Activated CD8-positive, alpha-beta memory T cell treated with anti-CD3 and anti-CD28 coated beads for 36 hours (primary cell): ENCODE measurements at regions not wholly inside any gene's neighbourhood (a gene's known extent, or its start where the extent isn't known, plus 50 kb on each side); places are given as distances from the start of the nearest gene placed in this dataset.

Experiments
- CTCF ChIA-PET: fragments of 350-600 bp; sonication (Branson Sonifier 250); formaldehyde crosslinking; loops from one replicate; lab custom pipeline; 2021; ENCODE audit warnings: antibody characterized with exemption; lab: Charles Lee
- POLR2A ChIA-PET: fragments of 350-600 bp; sonication (Branson Sonifier 250); formaldehyde crosslinking; loops from one replicate; lab custom pipeline; 2021; ENCODE audit warnings: antibody characterized with exemption; lab: Charles Lee

DNA sequence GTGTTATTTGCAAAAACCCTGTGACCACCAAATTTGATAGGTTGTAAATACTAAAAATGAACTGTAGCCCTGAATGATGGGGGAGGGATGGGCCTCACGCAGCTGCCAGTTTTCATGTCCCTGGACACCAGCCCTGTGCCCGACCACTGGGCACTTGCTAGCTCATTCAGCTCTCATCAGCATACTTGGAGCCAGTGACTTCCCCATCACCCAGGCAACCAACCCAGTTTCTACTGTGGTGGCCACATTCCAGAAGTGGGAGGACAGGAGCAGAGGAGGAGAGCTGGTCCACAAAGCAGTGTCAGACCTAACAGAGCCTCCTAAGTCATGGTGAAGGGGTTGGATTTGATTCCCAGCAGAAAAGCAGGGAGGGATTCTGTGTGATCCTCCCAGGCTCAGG is 128.2 kb downstream of the CPEB2 start:
- ChIA-PET CTCF (no interaction called here), POLR2A (no interaction called here)

DNA sequence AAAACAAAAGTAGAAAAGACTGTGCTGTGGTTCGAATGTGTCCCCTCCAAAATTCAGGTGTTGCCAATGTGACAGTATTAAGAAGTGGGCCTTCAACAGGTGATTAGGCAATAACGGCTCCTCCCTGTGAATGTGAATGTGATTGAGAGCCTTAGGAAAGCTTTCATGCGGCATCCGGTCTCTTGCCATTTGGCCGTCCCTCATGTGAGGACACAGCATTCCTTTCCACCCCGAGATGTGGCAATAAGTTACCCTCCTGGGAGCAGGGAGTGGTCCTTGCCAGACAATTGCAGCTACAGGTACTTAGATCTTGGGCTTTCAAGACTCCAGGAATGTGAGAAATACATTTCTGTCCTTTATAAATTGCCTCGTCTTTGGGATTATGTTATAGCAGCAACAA is 129.3 kb downstream of the CPEB2 start:
- ChIA-PET CTCF (no interaction called here), POLR2A (no interaction called here)

DNA sequence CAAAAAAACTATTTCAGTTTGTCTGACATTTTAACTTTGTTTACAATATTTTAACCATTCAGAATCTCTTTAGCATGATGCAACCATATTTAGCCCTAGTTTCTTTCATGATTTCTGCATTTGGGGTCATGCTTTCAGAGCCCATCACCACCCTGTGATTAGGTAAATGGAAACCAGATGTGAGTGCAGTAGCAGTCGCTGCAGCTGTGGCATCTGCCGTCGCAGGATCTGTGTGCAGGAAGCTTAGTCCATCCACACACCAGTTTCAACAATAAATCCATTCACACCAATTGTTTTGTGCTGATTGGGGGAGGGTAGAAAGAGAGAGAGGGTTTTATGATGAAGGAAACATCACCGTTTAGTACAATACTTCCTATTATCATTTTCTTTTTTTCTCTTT is 130.5 kb downstream of the CPEB2 start:
- POLR2A ChIA-PET, result no interaction called here
- CTCF ChIA-PET, result interaction anchor here (0.7 kb wide), 1 partner anchor 85 kb away, joined by 3 read pairs; no protein-coding TSS in a partner anchor

DNA sequence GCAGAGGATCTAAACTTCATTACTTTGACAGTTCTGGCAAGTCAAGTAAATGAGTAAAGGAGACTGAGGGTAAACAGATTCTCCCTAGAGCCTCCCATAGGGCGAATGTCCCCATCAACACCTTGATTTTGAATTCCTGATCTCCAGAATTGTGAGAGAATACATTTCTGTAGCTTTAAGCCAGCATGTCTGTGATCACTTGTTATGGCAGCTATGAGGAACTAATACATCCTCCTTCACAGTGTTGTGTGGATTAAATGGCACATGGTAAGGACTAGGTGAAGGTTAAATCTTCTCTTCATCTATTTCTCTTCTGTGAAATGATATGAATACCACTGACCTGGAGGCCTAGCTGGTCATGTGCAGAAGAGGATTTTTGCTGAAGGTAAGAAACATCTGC is 137.3 kb downstream of the CPEB2 start:
- ChIA-PET CTCF (no interaction called here), POLR2A (no interaction called here)

DNA sequence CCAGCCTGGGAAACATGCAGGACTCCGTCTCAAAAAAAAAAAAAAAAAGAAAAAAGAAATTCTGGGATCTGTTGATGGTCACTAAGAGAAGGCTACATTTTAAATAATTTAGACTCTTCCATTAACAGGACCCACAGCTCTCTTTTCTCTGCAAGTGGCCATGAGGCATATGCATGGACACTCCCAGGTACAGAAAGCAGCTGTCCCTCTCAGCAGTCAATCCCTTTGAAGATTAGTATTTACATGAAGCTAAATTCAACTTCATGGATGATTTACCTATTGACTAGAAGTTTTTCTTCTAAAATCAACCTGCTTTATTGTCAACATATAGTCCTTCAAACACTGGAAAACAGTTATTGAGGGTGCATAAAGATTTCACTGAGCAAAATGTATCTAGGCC is 139.9 kb downstream of the CPEB2 start:
- ChIA-PET CTCF (no interaction called here), POLR2A (no interaction called here)

DNA sequence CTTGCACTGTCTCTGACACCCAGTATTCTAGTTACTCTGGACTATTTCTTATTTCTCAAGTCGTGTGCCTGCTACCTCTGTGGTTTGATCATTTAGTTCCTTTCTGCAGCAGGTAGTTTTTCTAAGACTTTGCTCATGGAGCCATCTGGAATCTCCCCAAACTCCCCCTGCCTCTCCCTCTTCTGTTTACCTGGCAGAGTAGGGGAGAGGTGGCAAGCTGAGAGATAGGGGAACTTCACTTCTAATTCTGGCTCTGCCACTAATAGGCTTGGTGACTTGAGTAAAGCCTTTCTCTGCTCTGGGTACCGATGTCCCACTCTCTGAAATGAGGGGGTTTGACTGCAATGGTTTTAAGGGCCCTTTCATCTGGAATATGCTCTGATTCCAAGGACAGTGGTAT is 141.3 kb downstream of the CPEB2 start:
- CTCF ChIA-PET, result no interaction called here
- POLR2A ChIA-PET, result no interaction called here

DNA sequence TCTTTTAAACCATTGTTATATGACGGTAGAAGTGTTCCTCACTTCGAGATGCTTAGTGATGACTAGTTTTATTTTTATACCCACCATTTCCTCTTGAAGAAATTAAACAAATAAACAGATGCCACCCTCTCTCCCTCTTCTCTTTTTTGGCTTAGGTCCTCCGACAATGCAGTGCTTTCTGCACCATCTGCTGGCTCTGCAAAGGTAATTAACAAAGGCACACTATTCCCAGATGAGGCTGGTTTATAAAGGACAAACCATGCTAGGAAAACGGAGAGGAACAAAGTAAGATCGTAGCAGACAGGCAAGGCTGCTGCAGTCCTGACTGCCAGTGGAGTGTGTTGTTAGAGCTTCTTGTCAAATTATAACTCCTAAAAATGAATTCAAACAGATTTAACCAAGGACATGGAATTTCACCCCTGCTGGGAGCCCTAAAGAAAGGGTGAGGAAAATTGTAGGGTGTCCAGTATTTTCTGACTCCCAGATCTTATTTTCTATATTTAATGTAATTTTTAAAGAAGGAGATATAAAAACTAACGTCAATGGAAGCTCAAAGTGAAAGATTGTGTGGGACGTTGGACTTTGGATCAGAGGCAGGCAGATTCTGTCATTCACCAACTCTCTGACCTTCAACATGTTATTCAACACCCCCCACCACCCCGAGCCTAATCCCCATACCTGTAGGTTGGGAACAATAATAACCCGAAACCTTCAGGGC is 142.1 kb downstream of the CPEB2 start:
- ChIA-PET CTCF (no interaction called here), POLR2A (no interaction called here)

DNA sequence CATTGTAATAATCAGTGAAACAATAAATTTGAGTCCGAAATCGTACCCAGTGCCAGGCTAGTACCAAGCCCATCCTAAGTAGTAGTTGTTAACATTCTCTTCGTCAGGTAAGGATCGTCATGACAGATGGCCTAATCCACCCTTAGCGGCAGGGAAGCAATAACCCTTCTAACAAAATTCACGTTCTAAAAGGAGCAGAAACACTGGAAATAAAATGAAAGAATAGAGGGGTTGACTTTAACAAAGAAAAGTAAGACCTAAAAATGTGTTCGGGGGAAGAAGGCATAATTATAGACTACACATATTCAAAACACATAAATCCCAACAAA is 142.7 kb downstream of the CPEB2 start:
- ChIA-PET POLR2A (no interaction called here), CTCF (no interaction called here)

DNA sequence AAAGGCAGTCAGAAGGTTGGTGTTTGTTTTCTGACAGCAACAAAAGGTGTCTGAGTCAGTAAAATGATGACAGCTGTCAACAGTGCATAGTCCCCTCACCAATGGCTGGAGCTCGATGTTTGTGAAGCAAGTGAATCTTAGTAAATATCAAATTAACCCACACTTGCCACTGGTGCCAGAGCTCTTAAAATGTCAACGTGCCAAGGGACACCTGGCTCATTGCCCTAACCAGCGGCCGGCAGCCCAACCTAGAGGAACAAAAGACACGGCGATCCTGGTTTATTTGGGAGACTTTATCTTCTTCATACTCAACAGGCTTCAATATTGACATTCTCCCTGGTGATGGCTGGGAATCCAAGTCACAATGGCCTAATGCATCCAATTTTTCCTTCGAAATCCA is 143.4 kb downstream of the CPEB2 start:
- CTCF ChIA-PET, result no interaction called here
- POLR2A ChIA-PET, result no interaction called here

DNA sequence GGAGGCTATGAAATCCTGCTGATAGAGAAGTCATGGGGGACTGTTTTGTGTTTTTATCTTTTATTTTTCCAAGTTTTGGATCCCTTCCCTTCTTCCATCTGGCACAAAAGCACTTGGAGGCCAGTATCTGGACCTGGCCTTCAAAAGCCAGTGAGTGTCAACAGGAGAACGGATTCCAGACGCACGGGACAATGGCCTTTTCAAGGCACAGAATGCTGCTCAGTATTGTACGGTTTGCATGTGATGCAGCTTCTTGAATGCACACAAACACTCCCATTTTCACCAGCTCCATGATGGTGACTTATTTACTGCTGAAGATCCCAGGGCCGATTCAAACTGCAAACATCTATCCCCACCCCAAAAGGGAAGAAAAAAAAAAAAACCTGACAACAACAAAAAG is 145.4 kb downstream of the CPEB2 start:
- POLR2A ChIA-PET, result no interaction called here
- CTCF ChIA-PET, result no interaction called here

DNA sequence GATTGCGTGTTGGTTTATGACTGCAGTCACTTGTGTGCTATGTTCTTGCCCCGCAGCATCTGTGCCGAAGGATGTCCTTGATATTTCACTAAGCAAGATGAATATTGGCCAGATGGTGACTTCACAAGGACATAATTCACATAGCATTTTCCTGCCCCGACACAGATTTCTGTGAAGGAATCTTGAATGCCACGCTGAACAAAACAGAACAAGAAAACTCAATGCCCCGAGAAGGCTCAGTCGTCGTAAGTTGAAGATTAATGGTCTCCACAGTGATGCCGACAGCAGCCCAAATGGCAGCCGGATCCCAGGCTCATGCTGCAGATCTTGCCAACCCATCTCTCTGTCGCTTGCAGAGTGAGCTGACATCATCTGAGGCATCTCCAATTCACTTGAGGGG is 145.9 kb downstream of the CPEB2 start:
- POLR2A ChIA-PET, result no interaction called here
- CTCF ChIA-PET, result no interaction called here

DNA sequence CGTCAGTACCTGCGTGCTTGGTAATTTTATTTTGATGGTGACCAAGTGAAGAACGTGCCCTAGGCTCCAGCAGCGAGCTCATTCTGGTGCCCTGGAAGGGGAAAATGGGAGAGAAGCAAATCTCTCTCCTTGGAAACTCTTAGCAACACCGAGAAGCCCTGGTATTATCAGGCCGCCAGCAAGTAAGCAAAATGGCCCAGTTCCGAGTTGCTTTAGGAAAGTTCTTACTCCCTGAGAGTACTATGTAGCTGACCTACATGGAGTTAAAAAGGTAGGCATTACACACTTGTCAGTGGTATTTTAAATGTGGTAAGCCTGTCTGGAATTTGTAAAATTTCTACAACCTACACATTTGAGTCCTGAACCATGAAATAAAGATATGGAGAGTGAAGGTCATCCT is 146.4 kb downstream of the CPEB2 start:
- ChIA-PET CTCF (no interaction called here), POLR2A (no interaction called here)

DNA sequence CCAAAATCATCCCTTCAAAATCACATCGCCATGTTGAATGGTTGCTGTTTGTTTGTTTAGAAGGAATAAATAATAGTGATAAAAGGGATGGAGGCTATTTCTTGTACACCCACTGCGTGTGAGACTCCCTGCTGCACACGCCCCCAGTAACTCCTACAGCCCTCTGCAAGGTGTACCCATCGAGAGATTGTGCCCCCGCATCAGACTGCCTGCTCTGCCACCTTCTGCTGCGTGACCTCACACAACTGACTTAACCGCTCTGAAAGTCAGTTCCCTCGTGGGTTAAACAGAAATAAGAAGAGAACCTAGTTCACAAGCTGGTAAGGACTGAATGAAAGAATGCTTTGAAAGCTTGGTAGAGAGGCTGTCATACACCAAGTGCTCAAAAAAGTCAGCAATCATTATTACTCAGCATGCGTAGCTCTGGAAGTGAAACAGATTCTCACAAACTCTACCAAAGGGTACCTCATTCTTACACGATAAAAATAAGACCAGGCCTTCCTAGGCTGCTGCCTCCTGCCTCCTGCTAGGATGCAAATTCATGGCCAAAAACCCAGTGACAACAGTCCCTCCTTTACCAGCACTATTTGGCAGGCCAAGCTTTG is 147.1 kb downstream of the CPEB2 start:
- POLR2A ChIA-PET, result no interaction called here
- CTCF ChIA-PET, result no interaction called here

DNA sequence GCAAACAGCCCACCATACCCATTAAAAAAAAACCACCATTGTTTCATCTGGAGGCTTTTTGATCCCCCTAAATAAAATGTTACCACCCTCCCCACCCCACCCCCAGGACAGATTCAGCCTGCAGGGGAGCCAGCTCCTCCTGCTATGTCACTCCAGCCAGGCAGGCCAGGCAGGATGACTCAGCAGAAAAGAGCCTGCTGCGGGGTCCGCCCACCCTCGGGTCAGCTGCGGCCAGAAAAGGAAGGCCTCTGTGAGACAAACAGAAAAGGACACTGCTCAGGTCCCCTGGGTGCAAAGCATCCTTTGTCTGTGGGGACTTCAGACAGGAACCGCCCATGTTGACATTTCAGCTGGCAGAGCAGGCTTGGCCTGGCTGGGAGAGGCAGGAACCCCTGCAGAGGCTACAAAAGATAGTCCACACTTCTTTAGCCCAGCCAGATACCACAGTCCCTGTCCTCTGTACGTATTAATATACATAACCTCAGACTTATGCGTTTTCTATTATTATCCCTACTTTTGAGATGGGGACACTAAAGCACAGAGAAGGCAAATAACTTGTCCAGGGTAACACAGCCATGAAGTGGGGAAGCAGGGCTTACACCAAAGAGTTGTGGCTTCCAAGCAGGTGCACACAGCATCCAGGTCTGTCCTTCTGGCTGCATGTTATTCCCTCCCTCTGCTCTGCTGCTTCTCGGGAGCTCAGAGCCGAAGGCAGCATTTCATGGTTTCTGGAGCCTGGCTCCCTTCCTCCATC is 147.7 kb downstream of the CPEB2 start:
- CTCF ChIA-PET, result no interaction called here
- POLR2A ChIA-PET, result no interaction called here

DNA sequence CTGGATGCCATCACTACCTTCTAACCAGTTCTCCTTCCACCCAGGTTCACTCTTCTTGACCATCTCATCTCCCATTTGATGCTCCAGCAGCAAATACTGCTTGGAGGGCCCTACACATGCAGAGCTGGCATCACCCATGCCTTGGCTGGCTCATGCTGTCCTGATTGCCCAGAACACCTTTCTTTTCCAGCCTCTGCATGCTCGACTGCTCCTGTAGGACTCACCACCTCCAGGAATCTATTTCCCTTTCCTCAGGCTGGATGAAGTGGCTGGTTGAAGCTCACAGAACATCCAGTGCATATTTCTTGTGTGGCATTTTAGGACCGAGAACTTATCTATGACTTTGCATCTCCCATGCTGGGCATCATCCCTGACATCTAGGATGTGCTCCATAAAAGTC is 148.3 kb downstream of the CPEB2 start:
- ChIA-PET CTCF (no interaction called here), POLR2A (no interaction called here)

DNA sequence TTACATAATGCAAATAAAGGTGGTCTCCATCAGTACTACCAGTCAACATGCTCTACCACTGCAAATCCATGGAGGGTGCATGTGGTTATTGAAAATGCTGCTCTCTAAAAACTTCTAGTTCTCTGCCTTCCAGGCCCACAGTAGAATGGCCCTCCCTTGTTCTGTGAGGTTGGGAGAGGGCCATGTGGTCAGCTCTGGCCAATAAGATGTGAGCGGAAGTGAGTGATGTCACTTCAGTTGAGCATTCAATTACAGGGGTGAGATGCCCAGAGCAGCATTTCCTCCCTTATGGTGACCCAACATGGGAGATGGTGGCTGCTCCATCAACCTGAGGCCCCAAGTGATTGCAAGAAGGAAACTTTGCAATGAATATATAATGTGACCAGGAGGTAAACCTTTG is 148.8 kb downstream of the CPEB2 start:
- POLR2A ChIA-PET, result no interaction called here
- CTCF ChIA-PET, result no interaction called here

DNA sequence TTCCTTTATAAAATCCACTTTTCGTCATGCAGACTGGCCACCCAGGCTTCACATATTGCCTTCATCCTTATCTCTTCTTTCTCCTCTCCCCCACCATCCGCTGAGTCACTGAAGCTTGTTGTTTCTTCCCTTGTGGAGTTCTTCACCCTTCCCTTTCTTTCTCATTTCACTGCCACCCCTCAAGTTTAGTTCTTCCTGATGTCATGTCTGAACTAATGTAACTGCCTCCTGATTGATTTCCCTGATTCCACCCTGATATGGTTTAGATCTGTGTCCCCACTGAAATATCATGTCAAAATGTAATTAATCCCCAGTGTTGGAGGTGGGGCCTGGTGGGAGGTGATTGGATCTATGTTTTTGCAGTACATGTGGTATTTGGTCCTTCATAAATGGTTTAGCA is 151.4 kb downstream of the CPEB2 start:
- POLR2A ChIA-PET, result no interaction called here
- CTCF ChIA-PET, result no interaction called here

DNA sequence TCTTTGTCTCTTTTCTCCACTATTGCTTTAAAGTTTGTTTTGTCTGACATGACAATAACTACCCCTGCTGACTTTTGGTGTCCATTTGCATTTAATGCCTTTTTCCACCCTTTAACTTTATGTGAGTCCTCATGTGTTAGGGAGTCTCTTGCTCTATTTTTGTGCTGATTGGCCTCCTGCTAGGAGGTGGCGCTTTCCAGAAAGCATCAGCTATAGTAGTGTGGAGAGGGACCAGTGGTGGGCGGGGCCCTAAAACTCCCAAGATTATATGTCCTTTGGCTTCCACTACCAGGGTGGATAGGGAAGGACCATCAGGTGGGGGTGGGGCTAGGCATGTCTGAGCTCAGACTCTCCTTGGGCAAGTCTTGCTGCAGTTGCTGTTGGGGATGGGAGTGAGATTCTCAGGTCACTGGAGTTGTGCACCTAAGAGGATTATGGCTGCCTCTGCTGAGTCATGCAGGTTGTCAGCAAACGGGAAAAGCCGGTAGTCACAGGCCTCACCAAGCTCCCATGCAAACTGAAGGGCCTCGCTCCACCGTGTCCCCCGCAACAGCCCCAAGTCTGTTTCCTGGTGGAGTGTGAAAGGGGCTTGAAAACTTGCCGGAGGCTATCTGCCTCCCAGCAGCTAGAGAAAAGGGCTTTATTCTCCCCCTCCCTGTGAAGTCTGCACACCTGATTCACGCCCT is 156.3 kb downstream of the CPEB2 start:
- CTCF ChIA-PET, result no interaction called here
- POLR2A ChIA-PET, result no interaction called here

DNA sequence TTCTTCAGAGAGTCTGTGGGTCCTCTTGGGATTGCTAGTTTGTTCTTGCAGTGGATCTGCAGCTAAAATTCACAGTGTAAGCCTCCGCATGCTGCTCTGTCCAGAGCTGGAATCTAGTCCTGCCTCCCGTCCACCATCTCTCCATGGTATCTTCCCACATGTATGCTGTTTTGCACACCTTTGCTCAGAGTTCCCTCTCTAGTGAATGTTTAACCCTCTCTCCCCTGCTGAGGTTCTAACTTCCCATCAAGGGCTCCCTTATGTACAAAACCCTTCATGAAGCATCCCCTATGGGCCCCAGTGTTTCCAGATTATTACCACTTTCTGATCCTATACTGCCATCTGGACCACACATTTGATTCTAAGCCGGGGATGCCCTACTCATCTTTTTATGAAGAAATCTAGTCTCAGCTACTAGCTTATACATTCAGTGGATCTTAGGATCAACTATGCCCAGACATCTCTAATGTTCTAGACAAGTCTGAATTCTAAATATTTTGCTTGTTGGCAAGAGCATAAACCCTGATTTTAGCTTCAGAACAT is 157.3 kb downstream of the CPEB2 start:
- POLR2A ChIA-PET, result no interaction called here

DNA sequence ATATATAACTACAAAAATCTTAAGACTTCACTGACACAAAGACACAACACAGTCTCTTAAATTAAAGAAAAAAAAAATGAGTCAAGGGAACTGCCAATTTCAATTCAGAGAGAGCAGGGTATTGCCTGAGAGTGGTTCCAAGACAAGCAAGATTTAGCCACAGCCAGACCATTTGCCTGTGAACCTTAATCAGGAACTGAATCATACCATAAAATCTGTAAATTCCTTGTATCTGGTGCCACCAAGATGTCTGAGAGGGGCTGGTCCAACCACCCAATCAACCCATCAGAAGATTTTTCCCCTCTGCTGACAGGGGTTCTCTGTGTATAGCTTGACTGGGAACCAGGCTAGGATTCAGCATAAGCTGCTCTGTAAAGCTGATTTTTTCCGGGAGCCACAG is 159.2 kb downstream of the CPEB2 start:
- POLR2A ChIA-PET, result interaction anchor here (0.6 kb wide), 1 partner anchor 213 kb away, joined by 3 read pairs; no protein-coding TSS in a partner anchor
- CTCF ChIA-PET, result no interaction called here

More for the DNA sequence above, 157.3 kb downstream of the CPEB2 start:
- CTCF ChIA-PET, result no interaction called here
